ENCODE measurements at regions not wholly inside any gene's neighbourhood (a gene's known extent, or its start where the extent isn't known, plus 50 kb on each side); places are given as distances from the start of the nearest gene placed in this dataset.

DNA sequence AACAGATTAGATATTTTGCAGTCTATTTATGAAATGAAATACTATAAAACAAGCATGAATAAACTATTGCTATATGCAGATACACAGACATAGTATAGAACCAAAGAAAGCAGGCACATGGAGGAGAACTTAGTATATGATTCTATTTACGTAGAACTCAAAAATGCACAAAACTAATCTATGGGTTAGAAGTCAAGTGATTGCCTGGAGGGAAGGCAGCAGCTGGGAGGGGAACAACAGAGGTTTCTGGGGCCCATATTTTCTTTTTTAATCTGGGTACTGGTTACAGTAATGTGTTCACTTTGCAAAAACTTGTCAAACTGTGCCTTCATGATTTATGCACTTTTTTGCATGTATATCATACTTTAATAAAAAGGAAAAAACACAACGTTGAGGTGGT lies 202.0 kb downstream of the BCAT1 start:
- TF ChIP-seq GATA2 (IDR thresholded peaks at IDR 0.05; ENCODE audit: low read depth, low read length) (no peak), GATA3 (IDR thresholded peaks at IDR 0.05; ENCODE audit: low read depth, low read length) (no peak)

All from SH-SY5Y (cell line).